HG02623 (cell line): ENCODE measurements at regions not wholly inside any gene's neighbourhood (a gene's known extent, or its start where the extent isn't known, plus 50 kb on each side); places are given as distances from the start of the nearest gene placed in this dataset.

Experiments used
- ATAC-seq: cut with Tn5 transposase; IDR thresholded peaks from one replicate; pipeline ENCODE4 v1.9.1; 2021; ENCODE audit warnings: moderate library complexity; ENCODE audit not compliant: unreplicated experiment

DNA sequence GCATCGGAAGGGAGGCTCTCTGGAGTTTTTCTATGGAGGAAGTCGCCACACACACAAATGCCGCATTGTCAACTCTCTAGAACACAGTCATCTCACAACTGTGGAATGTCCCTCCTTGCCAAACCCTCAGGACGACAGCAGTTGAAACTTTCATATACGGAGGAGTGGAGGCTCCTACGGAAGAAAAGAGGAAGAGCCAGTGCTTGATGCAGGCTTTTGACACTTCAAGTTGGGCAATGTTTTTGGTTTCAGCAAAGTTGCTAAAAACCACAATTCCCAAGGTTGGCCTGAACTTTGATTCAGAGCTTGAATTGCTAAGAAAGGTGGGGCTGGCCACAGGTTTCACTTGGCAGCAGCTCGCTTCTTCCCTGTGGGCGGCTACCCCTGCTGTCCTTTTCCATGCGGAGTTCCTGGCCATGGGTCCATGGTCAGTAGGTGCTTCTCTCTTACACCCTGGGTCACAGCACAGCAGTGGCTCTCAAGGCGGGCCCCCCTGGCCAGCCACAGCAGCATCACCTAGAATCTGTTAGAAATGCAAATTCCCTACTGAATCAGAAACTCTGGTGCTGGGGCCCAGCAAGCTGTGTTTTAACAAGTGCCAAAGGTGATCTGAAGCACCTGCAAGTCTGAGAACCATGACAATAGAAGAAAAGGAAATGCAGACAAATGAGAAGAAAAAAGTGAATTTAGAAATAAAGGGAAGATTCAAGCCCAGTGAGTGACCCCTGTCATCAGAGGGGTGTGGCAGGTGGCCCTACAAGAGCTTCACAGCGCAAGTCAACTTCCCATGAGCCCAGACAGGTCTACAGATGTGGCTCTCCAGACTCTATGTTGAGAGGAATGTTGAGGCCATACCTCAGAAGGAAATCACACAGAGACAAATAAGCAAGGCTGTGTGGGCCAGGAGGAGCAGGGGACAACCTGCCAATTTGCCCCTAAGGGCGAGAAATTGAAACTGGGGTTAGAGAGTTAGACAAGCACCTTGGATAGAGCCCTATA, 856.4 kb downstream of the RNF144A start:
- ATAC-seq, result peak; percentile 62

DNA sequence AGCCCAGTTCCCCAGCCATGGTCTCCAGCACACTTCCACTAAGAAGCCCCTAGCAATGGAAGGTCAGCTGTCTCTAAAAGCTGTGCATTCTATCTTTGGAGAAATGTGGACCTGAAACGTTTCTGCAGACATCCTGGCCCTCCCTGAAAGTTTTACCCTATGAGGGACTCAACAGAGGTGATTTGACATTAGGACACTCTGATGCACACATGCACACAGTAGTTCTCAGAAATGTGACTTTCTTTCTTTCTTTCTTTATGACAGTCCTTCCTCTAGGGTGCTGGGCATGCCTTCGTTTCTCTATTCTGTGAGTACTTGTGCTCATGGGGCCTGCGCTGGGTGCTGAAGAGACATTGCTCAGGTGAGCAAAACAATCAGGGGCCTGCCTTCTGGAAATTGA, 857.3 kb downstream of the RNF144A start:
- no peak for ATAC-seq

DNA sequence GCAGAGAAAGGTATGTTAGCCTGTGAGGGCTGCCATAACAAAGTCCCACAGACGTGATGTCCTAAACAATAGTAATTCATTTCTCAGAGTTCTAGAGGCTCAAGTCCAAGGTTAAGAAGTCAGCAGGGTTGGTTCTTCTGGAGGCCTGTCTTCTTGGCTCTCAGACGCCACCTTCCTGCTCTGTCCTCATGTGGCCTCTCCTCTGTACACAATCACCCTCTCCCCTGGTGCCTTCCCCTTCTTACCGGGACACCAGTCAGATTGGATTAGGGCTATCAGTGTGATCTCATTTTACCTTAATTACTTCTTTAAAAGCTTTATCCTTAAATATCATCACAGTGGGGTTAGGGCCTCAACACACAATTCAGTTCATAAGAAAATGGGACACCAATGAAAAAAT, 860.5 kb downstream of the RNF144A start:
- ATAC-seq, result no peak

DNA sequence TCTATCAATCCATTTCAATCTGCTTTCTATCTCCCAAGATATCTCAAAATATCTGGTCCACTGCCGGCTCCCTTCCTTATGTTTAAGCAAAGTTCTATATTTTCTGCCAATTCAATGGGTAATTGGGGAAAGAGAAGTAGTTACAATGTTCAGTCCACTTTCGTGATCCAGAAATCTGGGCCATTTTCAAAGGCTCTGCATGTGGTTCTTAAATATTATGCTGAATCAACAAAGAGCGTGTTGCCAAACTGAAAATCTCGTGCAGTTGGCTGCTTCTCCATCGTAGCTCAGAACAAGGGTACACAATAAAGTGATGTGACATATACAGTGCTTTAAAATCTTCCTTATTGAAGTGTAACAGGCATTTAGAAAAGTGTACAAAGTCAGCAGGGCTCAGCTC, 863.1 kb downstream of the RNF144A start:
- ATAC-seq, result no peak

DNA sequence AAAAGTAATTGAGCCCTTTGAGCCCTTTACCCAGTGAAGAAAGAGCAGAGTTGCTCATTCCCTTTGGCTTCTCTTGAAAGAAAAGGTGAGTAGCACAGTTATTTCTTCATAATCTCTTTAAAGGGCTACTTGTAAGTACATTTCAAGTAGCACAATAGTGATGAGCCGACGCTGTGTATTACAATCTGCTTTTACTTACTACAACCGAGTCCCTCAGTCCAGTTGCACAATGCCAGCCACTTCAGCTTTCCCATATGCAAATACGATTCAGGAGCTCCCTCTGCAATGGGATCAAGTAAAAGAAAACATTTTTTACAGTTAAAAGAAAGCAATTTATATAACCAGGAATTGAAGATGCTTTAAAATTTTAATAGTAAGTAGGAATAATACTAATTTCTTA, 868.5 kb downstream of the RNF144A start:
- ATAC-seq, result no peak

DNA sequence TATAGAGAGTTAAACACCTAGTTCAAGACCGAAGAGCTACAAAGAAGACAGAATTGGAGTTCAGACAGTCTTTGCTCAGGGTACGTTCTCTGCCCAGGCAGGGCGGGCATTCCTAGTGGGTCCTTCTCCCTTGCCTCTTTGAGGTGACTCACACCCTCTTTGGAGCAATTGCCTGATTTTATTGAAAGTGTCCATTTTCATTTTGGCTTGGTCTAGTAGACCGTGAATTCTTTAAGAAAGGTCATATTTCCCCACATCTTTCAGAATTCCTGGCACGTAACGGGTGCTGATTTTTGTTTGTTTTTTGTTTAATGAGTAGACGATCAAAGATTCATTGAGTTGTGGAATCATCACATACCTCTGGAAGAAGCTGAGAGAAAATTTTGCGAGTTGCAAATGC, 871.5 kb downstream of the RNF144A start:
- no peak for ATAC-seq

DNA sequence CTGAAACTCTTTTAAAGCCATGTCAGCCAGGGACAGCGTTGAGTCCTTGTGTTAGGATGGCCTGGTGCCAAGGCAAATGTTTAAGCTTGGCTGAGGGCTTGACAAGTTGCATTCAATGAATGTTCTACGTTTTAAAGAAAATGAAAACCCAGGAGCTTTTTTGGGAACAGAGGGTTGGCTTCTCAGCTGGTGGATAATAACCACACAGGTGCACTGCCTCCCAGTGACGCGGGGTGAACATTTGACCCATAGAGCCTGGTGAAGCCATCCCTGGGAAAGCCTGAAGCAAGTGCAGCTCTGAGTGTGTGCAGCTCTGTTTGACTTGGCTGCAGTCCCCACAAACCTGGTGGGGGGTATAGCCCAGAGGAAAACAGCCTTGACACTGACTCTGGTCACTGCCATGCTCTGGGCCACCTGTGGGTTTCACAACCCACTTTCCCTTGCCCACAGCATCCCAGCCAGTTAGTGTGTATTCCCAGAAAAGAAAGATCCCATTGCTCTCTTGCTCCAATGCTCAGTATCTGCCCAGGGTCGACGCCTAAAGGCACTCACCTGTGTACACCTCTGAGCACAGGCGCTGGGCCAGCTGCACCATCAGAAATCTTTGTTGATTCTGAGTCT, 874.9 kb downstream of the RNF144A start:
- no peak for ATAC-seq

DNA sequence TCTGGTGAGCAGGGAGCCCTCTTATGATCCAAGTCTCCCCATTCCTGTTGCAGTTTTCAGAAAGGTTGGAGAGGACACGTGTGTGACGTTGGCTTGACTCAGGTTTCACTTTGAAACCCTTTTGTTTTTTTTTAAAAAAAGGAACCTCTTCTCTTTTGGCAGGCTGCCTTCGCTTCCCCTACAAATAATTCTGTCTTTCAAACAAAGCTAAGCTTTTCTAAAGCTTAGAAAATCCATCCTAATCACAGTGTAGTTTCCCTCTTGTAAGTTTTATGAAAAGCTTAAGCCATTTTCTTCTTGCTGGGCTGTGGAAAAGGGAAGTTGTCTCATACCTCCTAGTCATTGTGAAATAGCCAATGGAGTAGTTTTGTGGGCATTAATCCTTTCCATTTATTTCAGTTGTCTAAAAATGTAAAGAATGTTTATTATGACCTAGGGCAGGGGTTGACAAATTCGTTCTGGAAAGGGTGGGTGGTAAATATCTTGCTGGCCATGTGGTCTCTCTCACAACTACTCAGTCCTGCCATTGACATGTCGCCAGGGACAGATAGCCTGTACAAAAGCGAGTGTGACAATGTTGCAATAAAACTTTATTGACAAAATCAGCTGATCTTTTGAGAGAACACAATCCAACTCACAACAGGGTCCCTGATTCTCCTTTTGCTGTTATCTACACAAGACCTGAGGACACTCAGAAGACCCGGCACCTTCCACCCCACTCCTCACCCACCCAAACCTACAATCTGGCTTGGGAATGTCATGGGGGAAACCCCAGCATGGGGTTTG, 878.8 kb downstream of the RNF144A start:
- no peak for ATAC-seq

DNA sequence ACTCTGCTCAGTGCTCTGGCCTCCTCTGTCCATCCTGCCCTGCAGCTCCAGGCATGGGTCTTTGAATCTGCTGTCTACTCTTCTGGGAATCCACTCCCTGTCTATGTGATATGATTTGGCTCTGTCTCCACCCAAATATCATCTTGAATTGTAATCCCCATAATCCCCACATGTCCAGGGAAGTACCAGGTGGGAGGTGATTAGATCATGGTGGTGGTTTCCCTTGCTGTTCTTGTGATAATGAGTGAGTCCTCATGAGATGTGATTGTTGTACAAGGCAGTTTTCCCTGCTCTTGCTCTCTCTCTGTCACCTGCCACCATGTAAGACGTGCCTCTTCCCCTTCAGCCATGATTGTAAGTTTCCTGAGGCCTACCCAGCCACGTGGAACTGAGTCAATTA, 881.8 kb upstream of the ID2 start:
- ATAC-seq, result no peak

DNA sequence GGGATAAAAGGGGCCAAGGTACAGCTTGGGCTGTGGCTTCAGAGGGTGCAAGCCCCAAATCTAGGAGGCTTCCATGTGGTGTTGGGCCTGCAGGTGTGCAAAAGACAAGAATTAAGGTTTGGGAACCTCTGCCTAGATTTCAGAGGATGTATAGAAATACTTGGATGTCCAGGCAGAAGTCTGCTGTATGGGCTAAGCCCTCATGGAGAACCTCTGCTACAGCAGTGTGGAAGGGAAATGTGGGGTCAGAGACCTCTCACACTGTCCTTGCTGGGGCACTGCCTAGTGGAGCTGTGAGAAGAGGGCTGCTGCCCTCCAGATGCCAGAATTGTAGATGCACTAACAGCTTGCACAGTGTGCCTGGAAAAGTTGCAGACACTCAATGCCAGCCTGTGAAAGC, 880.6 kb upstream of the ID2 start:
- ATAC-seq, result no peak

DNA sequence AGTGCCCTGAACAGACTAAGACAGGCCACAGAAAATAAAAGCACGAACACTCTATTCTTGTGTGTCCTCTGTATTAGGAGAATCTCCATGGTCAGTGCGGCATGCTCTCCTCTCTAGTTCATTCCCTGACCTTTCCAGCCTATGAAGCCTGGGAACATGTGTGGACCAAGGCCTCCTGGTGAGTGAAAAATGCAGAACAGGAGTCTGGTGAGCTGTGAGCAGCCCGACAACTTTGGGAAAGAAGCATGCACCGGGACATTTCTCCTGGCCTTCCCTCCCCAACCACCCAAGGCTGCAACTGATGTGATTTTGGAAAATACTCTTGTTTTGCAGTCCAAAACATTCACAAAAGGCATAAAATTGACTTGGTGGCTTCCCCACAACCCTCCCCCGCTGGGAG, 878.3 kb upstream of the ID2 start:
- no peak for ATAC-seq

DNA sequence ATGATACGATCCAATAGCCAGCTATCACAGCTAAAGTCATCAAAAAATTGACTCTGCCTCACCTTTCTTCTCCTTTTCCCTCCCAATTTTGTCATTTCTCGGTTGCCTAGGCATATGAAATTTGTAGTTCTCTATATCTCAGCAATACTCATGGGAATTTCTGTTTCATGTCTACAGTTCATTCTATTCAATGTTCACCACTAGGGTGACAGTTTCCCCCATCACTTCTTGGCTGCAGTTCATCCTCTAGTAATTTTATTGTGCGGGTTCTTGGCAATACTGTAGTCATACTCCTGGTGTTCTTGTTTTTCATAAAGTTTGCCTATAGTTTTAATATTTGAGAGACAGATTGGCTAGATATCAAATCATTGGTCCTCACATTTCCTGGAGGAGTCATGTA, 872.2 kb upstream of the ID2 start:
- ATAC-seq, result no peak

DNA sequence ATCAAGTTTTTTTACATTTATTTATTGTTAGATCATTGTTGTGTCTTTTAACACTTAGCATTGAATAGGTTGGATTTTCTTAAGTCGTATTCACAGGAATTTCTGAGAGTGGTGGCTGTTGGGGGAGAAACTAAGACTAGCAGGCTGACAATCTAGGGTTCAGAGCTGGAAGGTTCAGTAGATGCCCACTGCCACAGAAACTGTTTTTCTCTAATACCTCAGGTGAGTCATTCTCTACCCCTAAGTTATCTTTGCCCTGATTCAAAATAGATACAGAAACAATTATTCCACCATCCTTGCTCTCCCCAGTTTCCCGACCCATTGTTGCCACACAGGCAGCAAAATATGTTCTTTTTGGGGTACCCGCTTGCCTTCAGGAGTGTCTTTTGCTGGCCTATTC, 870.8 kb upstream of the ID2 start:
- no peak for ATAC-seq

DNA sequence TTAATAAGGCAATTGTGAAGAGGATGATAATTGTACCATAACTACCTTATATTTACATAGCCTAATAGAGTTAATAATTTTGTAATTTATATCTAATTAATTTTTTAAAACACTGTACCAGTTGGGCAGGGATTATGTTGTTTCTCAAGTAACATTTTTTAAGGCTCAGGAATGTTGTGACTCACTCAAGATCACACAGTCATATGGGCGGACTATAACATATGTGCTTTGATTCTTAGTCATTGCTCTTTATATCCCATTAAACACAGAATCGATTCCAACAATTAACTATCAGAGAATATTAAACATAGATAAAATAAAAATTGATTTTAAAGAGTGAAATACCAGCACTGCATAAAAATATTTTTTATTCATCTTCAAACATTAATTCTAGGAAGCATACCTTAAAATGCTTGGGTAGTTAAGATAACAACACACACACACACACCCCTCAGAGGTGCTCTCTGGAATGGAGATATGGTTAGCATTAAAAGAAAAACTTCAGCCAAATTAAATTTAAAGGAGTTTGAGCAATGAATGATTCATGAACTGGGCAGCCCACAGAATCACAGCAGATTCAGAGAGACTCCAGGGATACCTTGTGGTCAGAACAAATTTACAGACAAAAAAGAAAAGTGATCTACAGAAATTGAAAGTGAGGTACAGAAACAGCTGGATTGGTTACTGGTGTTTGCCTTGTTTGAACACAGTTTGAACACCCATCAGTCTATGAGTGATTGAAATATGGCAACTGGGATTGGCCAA, 869.4 kb upstream of the ID2 start:
- ATAC-seq, result no peak

DNA sequence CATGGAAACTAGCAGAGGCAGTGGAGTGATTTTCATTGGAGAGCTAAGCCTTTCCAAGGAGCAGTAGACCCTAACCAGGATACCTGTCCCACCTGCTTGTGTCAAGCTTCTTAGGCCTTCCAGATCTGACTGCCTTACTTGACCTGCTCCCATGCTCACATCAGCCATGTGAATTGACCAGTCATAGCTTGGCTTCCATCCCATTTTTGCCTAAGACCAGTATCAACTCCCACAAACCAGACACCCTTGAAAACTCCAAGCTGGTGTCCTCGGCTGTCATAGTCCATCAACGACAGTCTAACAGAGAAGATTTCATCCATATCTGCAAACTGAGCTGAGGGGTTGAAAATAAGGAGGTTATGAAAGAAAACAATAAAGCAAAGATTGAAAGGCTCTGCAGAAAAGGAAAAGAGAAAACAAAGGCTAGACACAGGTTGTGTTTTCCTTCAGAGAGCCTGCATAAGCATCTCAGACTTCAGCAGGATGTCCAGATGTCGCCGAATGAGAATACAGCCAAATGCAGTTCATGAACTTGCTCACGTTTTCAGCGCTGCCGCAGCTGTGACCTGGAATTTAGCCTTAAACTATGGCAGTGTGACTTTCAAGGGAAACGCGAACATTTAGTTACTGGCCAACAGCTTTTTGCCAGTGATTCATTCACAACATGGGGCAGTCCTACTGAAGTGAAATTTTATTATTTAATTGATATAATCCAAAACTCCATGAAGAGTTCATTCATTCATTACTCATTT, 868.1 kb upstream of the ID2 start:
- no peak for ATAC-seq

DNA sequence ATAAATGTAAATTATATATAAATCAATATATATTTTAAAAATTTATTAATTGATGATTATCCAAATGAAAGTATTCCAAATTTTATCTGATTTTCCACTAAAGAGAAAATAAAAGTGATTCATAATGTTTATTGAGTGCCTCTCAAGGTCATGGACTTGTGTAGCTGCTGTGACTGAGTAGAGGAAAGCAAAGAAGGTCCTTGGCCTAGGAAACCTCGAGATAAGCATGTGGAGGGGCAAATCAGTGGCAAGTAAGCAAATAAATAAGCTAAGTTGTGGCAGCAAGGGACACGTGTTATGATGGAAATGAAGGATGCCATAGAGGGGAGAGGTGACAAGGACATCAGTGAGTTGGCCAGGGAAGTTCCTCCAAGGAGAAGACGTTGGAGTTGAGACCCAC, 866.1 kb upstream of the ID2 start:
- no peak for ATAC-seq

DNA sequence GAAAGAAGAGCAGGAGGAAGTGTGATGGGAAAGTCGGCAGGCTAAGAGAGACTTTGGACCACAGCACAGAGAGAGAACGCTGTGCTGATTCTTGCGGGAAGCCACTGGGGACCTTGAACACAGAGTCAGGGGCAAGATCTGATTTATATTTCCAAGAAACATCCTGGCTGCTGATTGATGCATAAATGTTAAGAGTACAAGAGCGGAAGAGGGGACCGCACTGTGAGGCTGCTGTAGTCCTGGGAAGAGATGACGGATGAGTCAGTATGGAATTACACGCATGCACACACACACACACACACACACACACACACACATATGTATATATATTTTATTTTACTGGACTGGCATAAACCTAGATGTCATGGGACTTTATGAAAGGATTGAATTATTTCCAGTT, 865.6 kb upstream of the ID2 start:
- no peak for ATAC-seq

DNA sequence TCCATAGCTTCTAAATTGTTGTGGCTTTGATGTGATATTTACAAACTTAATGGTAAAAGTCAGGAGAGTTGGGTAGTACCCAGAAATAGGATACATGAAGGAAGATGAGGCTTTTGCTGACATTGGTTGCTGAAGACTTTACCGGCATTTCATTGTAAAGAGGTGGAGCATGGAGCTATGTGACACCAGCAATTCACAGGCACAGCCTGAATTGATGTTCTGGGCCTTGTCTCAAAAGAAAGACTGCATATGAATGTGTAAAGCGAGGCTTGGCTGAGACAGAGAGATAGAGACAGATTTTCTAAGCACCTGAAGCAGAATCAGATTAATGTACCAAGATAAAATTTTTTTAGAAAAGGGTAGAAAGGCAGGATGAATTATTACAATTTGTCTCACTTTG, 864.9 kb upstream of the ID2 start:
- ATAC-seq, result no peak

DNA sequence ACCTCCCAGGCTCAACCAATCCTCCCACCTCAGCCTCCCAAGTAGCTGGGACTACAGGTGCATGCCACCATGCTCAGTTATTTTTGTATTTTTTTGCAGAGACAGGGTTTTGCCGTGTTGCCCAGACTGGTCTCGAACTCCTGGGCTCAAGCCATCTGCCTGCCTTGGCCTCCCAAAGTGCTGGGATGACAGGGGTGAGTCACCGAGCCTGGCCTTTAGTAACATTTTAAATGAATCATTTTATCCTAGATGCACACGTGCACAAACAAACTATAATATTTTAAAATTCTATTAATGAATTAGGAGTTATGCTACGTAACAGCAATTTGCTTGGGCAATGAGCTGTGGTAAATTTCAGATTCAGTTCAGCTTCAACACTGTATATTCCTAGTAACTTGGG, 862.5 kb upstream of the ID2 start:
- no peak for ATAC-seq

DNA sequence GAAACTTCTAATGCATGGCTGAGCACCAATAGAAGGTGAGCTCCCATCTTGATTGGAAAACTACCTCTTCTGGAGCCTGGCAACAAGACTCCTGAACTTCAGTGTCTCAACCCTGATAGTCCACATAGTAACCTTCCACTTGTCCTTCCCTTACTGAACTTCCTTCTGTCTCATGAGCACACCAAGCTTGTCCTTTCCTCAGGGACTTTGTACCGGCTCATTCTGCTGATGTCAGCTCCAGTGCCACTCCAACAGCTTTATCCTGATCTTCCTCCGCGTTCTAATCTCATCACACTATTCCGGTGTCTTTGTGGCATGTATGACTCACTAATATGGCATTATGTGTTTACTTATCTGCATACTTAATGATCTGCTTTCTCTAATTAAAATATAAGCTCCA, 862.0 kb upstream of the ID2 start:
- no peak for ATAC-seq
